ENCODE measurements at regions not wholly inside any gene's neighbourhood (a gene's known extent, or its start where the extent isn't known, plus 50 kb on each side); places are given as distances from the start of the nearest gene placed in this dataset.

- ATAC-seq (ENCODE audit: low read depth): no peak
- Mint-ChIP-seq H3K4me3 (no peak overlapping the region), H3K4me1 (peaks cover 14% of the 10 kb centered on the region), H3K27me3 (no peaks in the 10 kb centered on the region), H3K27ac (no peak overlapping the region), H3K36me3 (no peaks in the 10 kb centered on the region), H3K9me3 (no peaks in the 10 kb centered on the region)
- POLR2A ChIA-PET: no interaction called here
- peak; percentile 17 for DNase-seq
Measured at GRCh38 chr9:129323999-129324553, 146.0 kb upstream of the IER5L start.

GRCh38 chr9:129323376-129323998 is 145.4 kb upstream of the IER5L start:
- Mint-ChIP-seq H3K27ac (no peak overlapping the region), H3K9me3 (no peaks in the 10 kb centered on the region), H3K36me3 (no peaks in the 10 kb centered on the region), H3K27me3 (no peaks in the 10 kb centered on the region), H3K4me1 (peaks cover 11% of the 10 kb centered on the region), H3K4me3 (no peak overlapping the region)
- DNase-seq (no peak), ATAC-seq (ENCODE audit: low read depth) (no peak)
- POLR2A ChIA-PET: interaction anchor here (1.2 kb wide), 1 partner anchor 53 kb away, joined by 3 read pairs; no protein-coding TSS in a partner anchor

GRCh38 chr9:129322641-129323375 is 144.7 kb upstream of the IER5L start:
- no peak for ATAC-seq (ENCODE audit: low read depth)
- Mint-ChIP-seq H3K36me3 (no peaks in the 10 kb centered on the region), H3K27ac (no peak overlapping the region), H3K4me1 (peaks cover 6% of the 10 kb centered on the region), H3K9me3 (no peaks in the 10 kb centered on the region), H3K4me3 (no peak overlapping the region), H3K27me3 (no peaks in the 10 kb centered on the region)
- DNase-seq: peak; percentile 17
- POLR2A ChIA-PET: interaction anchor here (0.9 to 1.2 kb wide), 2 partner anchors 11 to 52 kb away, joined by 3 to 4 read pairs; no protein-coding TSS in a partner anchor

- DNase-seq (peak; percentile 27), ATAC-seq (ENCODE audit: low read depth) (no peak)
- H3K4me1 Mint-ChIP-seq: peaks cover 6% of the 10 kb centered on the region
- H3K4me3 Mint-ChIP-seq: no peak overlapping the region
- POLR2A ChIA-PET: interaction anchor here (0.9 to 1.2 kb wide), 2 partner anchors 12 to 51 kb away, joined by 3 to 4 read pairs; no protein-coding TSS in a partner anchor
- no peaks in the 10 kb centered on the region for H3K36me3 Mint-ChIP-seq
- no peak overlapping the region for H3K27ac Mint-ChIP-seq
- no peaks in the 10 kb centered on the region for H3K9me3 Mint-ChIP-seq
- no peaks in the 10 kb centered on the region for H3K27me3 Mint-ChIP-seq
Measured at GRCh38 chr9:129322022-129322621, 144.1 kb upstream of the IER5L start.

GRCh38 chr9:129321286-129322021 is 143.4 kb upstream of the IER5L start:
- Mint-ChIP-seq H3K36me3 (no peaks in the 10 kb centered on the region), H3K4me3 (peak overlapping the region; percentile 83), H3K27ac (no peak overlapping the region), H3K4me1 (peaks cover 6% of the 10 kb centered on the region), H3K27me3 (peaks cover 3% of the 10 kb centered on the region), H3K9me3 (no peaks in the 10 kb centered on the region)
- POLR2A ChIA-PET: interaction anchor here (0.7 to 2.0 kb wide), 9 partner anchors 14 to 288 kb away, joined by 3 to 7 read pairs (median 4); partner anchors contain the start of gene IER5L
- ATAC-seq (ENCODE audit: low read depth): no peak
- peak; percentile 24 for DNase-seq

- POLR2A ChIA-PET: interaction anchor here (0.7 to 2.0 kb wide), 13 partner anchors 10 to 289 kb away, joined by 3 to 8 read pairs (median 4); partner anchors contain the start of gene IER5L
- Mint-ChIP-seq H3K27me3 (peaks cover 6% of the 10 kb centered on the region), H3K4me3 (peak overlapping the region; percentile 83), H3K9me3 (no peaks in the 10 kb centered on the region), H3K4me1 (peaks cover 6% of the 10 kb centered on the region), H3K36me3 (no peaks in the 10 kb centered on the region), H3K27ac (peak overlapping the region; percentile 85)
- peak; percentile 70 for DNase-seq
- peak; percentile 82 for ATAC-seq (ENCODE audit: low read depth)
Measured at GRCh38 chr9:129320575-129321285, 142.7 kb upstream of the IER5L start.

GRCh38 chr9:129319938-129320481 is 141.9 kb upstream of the IER5L start:
- H3K4me3 Mint-ChIP-seq: peak overlapping the region; percentile 82
- peaks cover 6% of the 10 kb centered on the region for H3K4me1 Mint-ChIP-seq
- H3K27ac Mint-ChIP-seq: no peak overlapping the region
- no peaks in the 10 kb centered on the region for H3K36me3 Mint-ChIP-seq
- no peak for DNase-seq
- H3K27me3 Mint-ChIP-seq: peaks cover 6% of the 10 kb centered on the region
- ATAC-seq (ENCODE audit: low read depth): no peak
- no peaks in the 10 kb centered on the region for H3K9me3 Mint-ChIP-seq
- POLR2A ChIA-PET: interaction anchor here (0.8 to 2.0 kb wide), 12 partner anchors 10 to 266 kb away, joined by 3 to 8 read pairs (median 4); partner anchors contain the start of gene IER5L

GRCh38 chr9:129319076-129319937 is 141.2 kb upstream of the IER5L start:
- ATAC-seq (ENCODE audit: low read depth) (no peak), DNase-seq (peak; percentile 29)
- H3K36me3 Mint-ChIP-seq: no peaks in the 10 kb centered on the region

GRCh38 chr9:129318121-129319075 is 140.3 kb upstream of the IER5L start:
- Mint-ChIP-seq H3K27ac (no peak overlapping the region), H3K27me3 (peaks cover 6% of the 10 kb centered on the region), H3K4me1 (peaks cover 6% of the 10 kb centered on the region), H3K4me3 (no peak overlapping the region), H3K9me3 (no peaks in the 10 kb centered on the region), H3K36me3 (no peaks in the 10 kb centered on the region)
- ATAC-seq (ENCODE audit: low read depth) (no peak), DNase-seq (peak; percentile 17)
- POLR2A ChIA-PET: no interaction called here

More at GRCh38 chr9:129319076-129319937, 141.2 kb upstream of the IER5L start:
- H3K9me3 Mint-ChIP-seq: no peaks in the 10 kb centered on the region
- H3K27ac Mint-ChIP-seq: no peak overlapping the region
- no peak overlapping the region for H3K4me3 Mint-ChIP-seq
- POLR2A ChIA-PET: interaction anchor here (0.8 to 1.9 kb wide), 7 partner anchors 9 to 267 kb away, joined by 3 to 8 read pairs (median 4); partner anchors contain the start of gene IER5L
- peaks cover 6% of the 10 kb centered on the region for H3K27me3 Mint-ChIP-seq
- H3K4me1 Mint-ChIP-seq: peaks cover 6% of the 10 kb centered on the region

- H3K27ac Mint-ChIP-seq: no peak overlapping the region
- DNase-seq: peak; percentile 32
Measured at GRCh38 chr9:129317179-129318011, 139.3 kb upstream of the IER5L start.

More at GRCh38 chr9:129317179-129318011, 139.3 kb upstream of the IER5L start:
- ATAC-seq (ENCODE audit: low read depth): no peak
- H3K36me3 Mint-ChIP-seq: no peaks in the 10 kb centered on the region
- H3K9me3 Mint-ChIP-seq: no peaks in the 10 kb centered on the region
- H3K27me3 Mint-ChIP-seq: peaks cover 6% of the 10 kb centered on the region
- POLR2A ChIA-PET: no interaction called here
- peaks cover 6% of the 10 kb centered on the region for H3K4me1 Mint-ChIP-seq
- no peak overlapping the region for H3K4me3 Mint-ChIP-seq
